ENCODE measurements at regions not wholly inside any gene's neighbourhood (a gene's known extent, or its start where the extent isn't known, plus 50 kb on each side); places are given as distances from the start of the nearest gene placed in this dataset.

- WGBS, 2 experiments (ENCODE audit: extremely low coverage in 1 of 2, insufficient coverage in 1 of 2, insufficient read length in 1 of 2, insufficient replicate concordance in 2 of 2, low coverage in 1 of 2, low lambda C conversion rate in 2 of 2, missing lambda C conversion rate in 1 of 2), result 73% methylated on average over 1 of the region's 1 CpG; no CpG with 5 or more reads in 1 of the 2 experiments
- Histone ChIP-seq H2AFZ (ENCODE audit: low read length) (no peak overlapping the region), H2BK120ac (replicated peaks; ENCODE audit: low read depth, low read length) (no peak overlapping the region), H2BK20ac (ENCODE audit: low read length) (no peak overlapping the region), H3K4me1 (replicated peaks in 1 of 4; ENCODE audit: control insufficient read depth in 3 of 4, insufficient read depth in 4 of 4, low read length in 3 of 4) (peaks cover 0 to 8% (median 4%) of the 10 kb centered on the region in 4 experiments), H3K27me3 (replicated peaks in 1 of 4; ENCODE audit: control insufficient read depth in 3 of 4, extremely low read depth in 1 of 4, insufficient read depth in 3 of 4, low read length in 3 of 4) (no peaks in the 10 kb centered on the region), H3K4ac (replicated peaks; ENCODE audit: insufficient read length, low read depth, low read length) (no peak overlapping the region), H4K8ac (ENCODE audit: extremely low read depth, insufficient read depth, low read length) (no peak overlapping the region), H3K79me1 (ENCODE audit: low read depth, low read length) (no peaks in the 10 kb centered on the region), H3K14ac (ENCODE audit: insufficient read length) (no peak overlapping the region), H4K91ac (replicated peaks; ENCODE audit: insufficient read length, low read length) (no peak overlapping the region), H3K18ac (ENCODE audit: extremely low read depth, low read length) (no peak overlapping the region), H3K79me2 (ENCODE audit: control insufficient read depth in 1 of 2, insufficient read depth in 2 of 2, low read length in 2 of 2) (no peaks in the 10 kb centered on the region), H3K23me2 (ENCODE audit: low read depth, low read length) (no peaks in the 10 kb centered on the region), H2BK15ac (ENCODE audit: low read length) (no peak overlapping the region), H3K4me3 (ENCODE audit: extremely low read depth in 1 of 4, insufficient read depth in 2 of 4, low read depth in 3 of 4, low read length in 4 of 4) (no peak overlapping the region), H3K56ac (replicated peaks; ENCODE audit: insufficient read length, low read depth, low read length) (no peak overlapping the region), H2BK12ac (ENCODE audit: low read depth, low read length) (0 out of 2 replicates have a peak overlapping the region, but pooled peaks have one; percentile 46), H3K9me3 (ENCODE audit: insufficient read depth in 2 of 2, low read depth in 1 of 2, low read length in 1 of 2) (no peaks in the 10 kb centered on the region), H2BK5ac (ENCODE audit: low read depth, low read length) (no peak overlapping the region), H3K36me3 (ENCODE audit: control insufficient read depth in 2 of 4, insufficient read depth in 4 of 4, low read length in 3 of 4) (no peaks in the 10 kb centered on the region), H2AK5ac (ENCODE audit: low read depth, low read length) (no peak overlapping the region), H4K20me1 (replicated peaks in 1 of 2; ENCODE audit: control insufficient read depth in 1 of 2, insufficient read depth in 2 of 2, low read length in 2 of 2) (no peaks in the 10 kb centered on the region), H3K9ac (replicated peaks in 1 of 4; ENCODE audit: extremely low read depth in 1 of 4, low read depth in 3 of 4, low read length in 3 of 4) (no peak overlapping the region), H4K5ac (ENCODE audit: insufficient read length, low read depth, low read length) (no peak overlapping the region), H3K23ac (ENCODE audit: insufficient read length) (no peak overlapping the region), H3K4me2 (ENCODE audit: insufficient read depth in 1 of 2, low read depth in 2 of 2, low read length in 2 of 2) (peak overlapping the region; percentile 9 to 32; a peak in 3 of 4 replicates), H3K27ac (ENCODE audit: low read depth, low read length) (no peak overlapping the region)
- CTCF ChIA-PET (ENCODE audit: partially characterized antibody), result interaction anchor here (2.3 kb wide), 1 partner anchor 9 kb away, joined by 11 read pairs; no protein-coding TSS in a partner anchor
- no peak for FAIRE-seq
- TF ChIP-seq YY1 (IDR thresholded peaks at IDR 0.05; ENCODE audit: low read depth, low read length) (no peak), CBX8 (IDR thresholded peaks at IDR 0.05; ENCODE audit: borderline replicate concordance, low read depth, low read length) (no peak), SIRT6 (IDR thresholded peaks at IDR 0.05; ENCODE audit: low read length) (no peak), TAF7 (optimal IDR thresholded peaks at IDR 0.05; ENCODE audit: borderline replicate concordance, low read depth, low read length) (no peak), CBX5 (IDR thresholded peaks at IDR 0.05; ENCODE audit: low read depth, low read length) (no peak), KDM1A (IDR thresholded peaks at IDR 0.05; ENCODE audit: borderline replicate concordance, low read length) (no peak), JUND (IDR thresholded peaks at IDR 0.05; ENCODE audit: low read length) (no peak), BCL11A (IDR thresholded peaks at IDR 0.05; ENCODE audit: low read depth in 2 of 2, low read length in 2 of 2) (no peak)
- POLR2A ChIA-PET (ENCODE audit: partially characterized antibody), result interaction anchor here (0.6 kb wide), 1 partner anchor 117 kb away, joined by 3 read pairs; no protein-coding TSS in a partner anchor
- DNase-seq (ENCODE audit: low read depth in 1 of 2, low spot score in 2 of 2), result no peak
Observed at GRCh38 chr3:124256156-124256555, 264.2 kb upstream of the ROPN1 start.
